Motor neuron (in vitro differentiated cells): ENCODE measurements at regions not wholly inside any gene's neighbourhood (a gene's known extent, or its start where the extent isn't known, plus 50 kb on each side); places are given as distances from the start of the nearest gene placed in this dataset.

Experiments
- ATAC-seq, 8 experiments: fragments of 200-7000 bp; cut with Tn5 transposase; replicated peaks in 6 of 8; 2 replicates each; pipeline ENCODE4 v1.8.0; 2021; ENCODE audit warnings: mild to moderate bottlenecking in 8 of 8, moderate library complexity in 8 of 8
- H3K27ac ChIP-seq, 2 donors: fragments of 250-450 bp; sonication (Bioruptor Pico); 2 replicates each; pipeline ENCODE4 v1.9.0; 2021; ENCODE audit warnings: antibody characterized with exemption in 2 of 2, mild to moderate bottlenecking in 2 of 2, moderate library complexity in 1 of 2
- H3K4me1 ChIP-seq, 2 donors: fragments of 250-450 bp; sonication (Bioruptor Pico); replicated peaks in 1 of 2; 2 replicates each; pipeline ENCODE4 v1.6.1; 2021; ENCODE audit warnings: antibody characterized with exemption in 2 of 2, mild to moderate bottlenecking in 2 of 2, moderate library complexity in 1 of 2
- H3K4me3 ChIP-seq, 5 donors: fragments of 250-450 bp; sonication (Bioruptor Pico); 2 replicates each; pipeline ENCODE4 v1.9.0; 2021; ENCODE audit warnings: antibody characterized with exemption in 5 of 5, mild to moderate bottlenecking in 5 of 5, moderate library complexity in 4 of 5
- WGBS, 10 experiments: fragments of 450-650 bp; shearing (Covaris generic); methylation state at CpG; one replicate each; pipeline ENCODE4 v1.0.0; 2022; 5-methylcytosine and 5-hydroxymethylcytosine counted together
- in situ Hi-C, 9 experiments: fragments of 400-800 bp; cut with MboI; loops; one replicate each; pipeline ENCODE4 v1.15.0; 2021; ENCODE audit warnings: low sequenced_read_pairs in 9 of 9, low pct_unique_long_range_greater_than_20kb in 2 of 9; ENCODE audit not compliant: unreplicated experiment in 9 of 9

GRCh38 chr10:91034042-91034441, 113.2 kb upstream of the ANKRD1 start:
- no peak overlapping the region for H3K27ac ChIP-seq
- ATAC-seq, result no peak

GRCh38 chr10:91034494-91035159, 113.7 kb upstream of the ANKRD1 start:
- H3K4me3 ChIP-seq, result no peak overlapping the region
- peaks cover 34 to 39% of the 10 kb centered on the region in 2 donors for H3K4me1 ChIP-seq
- no peak overlapping the region for H3K27ac ChIP-seq
- 30 to 89% (median 57%) methylated on average over 3 to 9 of the region's 9 CpGs for WGBS, 10 experiments
- peak in 4 of 8 experiments; percentile 7 to 65 (median 44) for ATAC-seq
- in situ Hi-C loops, result no loop called here

More at GRCh38 chr10:91034042-91034441, 113.2 kb upstream of the ANKRD1 start:
- H3K4me3 ChIP-seq, result no peak overlapping the region
- in situ Hi-C loops, result no loop called here
- 25 to 100% (median 57%) methylated on average over 1 to 3 of the region's 3 CpGs; no CpG with 5 or more reads in 1 of the 10 experiments for WGBS, 10 experiments
- peaks cover 29 to 33% of the 10 kb centered on the region in 2 donors for H3K4me1 ChIP-seq

GRCh38 chr10:91035650-91036292, 114.9 kb upstream of the ANKRD1 start:
- Histone ChIP-seq H3K4me1 (peaks cover 34 to 40% of the 10 kb centered on the region in 2 donors), H3K27ac (no peak overlapping the region), H3K4me3 (no peak overlapping the region)
- 50 to 100% (median 91%) methylated on average over 1 to 5 of the region's 8 CpGs; no CpG with 5 or more reads in 3 of the 10 experiments for WGBS, 10 experiments
- in situ Hi-C loops, result no loop called here
- no peak for ATAC-seq

GRCh38 chr10:91036807-91037411, 116.0 kb upstream of the ANKRD1 start:
- no peak for ATAC-seq
- WGBS, 10 experiments, result 27 to 100% (median 100%) methylated on average over 1 to 2 of the region's 2 CpGs; no CpG with 5 or more reads in 3 of the 10 experiments
- no peak overlapping the region for H3K27ac ChIP-seq

GRCh38 chr10:91038971-91039370, 118.1 kb upstream of the ANKRD1 start:
- in situ Hi-C loops, result no loop called here
- H3K4me1 ChIP-seq, result peaks cover 18 to 22% of the 10 kb centered on the region in 2 donors
- peak in 4 of 8 experiments; percentile 43 to 76 (median 66) for ATAC-seq
- no peak overlapping the region for H3K4me3 ChIP-seq
- 0 to 100% (median 58%) methylated on average over 1 to 3 of the region's 3 CpGs; no CpG with 5 or more reads in 2 of the 10 experiments for WGBS, 10 experiments
- no peak overlapping the region for H3K27ac ChIP-seq

More at GRCh38 chr10:91036807-91037411, 116.0 kb upstream of the ANKRD1 start:
- in situ Hi-C loops, result no loop called here
- Histone ChIP-seq H3K4me1 (peaks cover 34 to 40% of the 10 kb centered on the region in 2 donors), H3K4me3 (no peak overlapping the region)

GRCh38 chr10:91040343-91040742, 119.5 kb upstream of the ANKRD1 start:
- H3K27ac ChIP-seq, result no peak overlapping the region
- no peak for ATAC-seq
- 40 to 93% (median 68%) methylated on average over 1 to 2 of the region's 2 CpGs; no CpG with 5 or more reads in 2 of the 10 experiments for WGBS, 10 experiments
- in situ Hi-C loops, result no loop called here
- no peak overlapping the region for H3K4me3 ChIP-seq
- peaks cover 7 to 12% of the 10 kb centered on the region in 2 donors for H3K4me1 ChIP-seq

GRCh38 chr10:91042069-91042468, 121.2 kb upstream of the ANKRD1 start:
- in situ Hi-C loops, result no loop called here
- WGBS, 10 experiments, result 16 to 80% (median 40%) methylated on average over 1 to 3 of the region's 3 CpGs; no CpG with 5 or more reads in 1 of the 10 experiments
- ATAC-seq, result no peak
- no peak overlapping the region for H3K27ac ChIP-seq
- H3K4me3 ChIP-seq, result no peak overlapping the region
- peaks cover 7 to 25% of the 10 kb centered on the region in 2 donors for H3K4me1 ChIP-seq

- Histone ChIP-seq H3K27ac (no peak overlapping the region), H3K4me3 (no peak overlapping the region), H3K4me1 (peaks cover 7 to 25% of the 10 kb centered on the region in 2 donors)
- WGBS, 10 experiments, result 29 to 100% (median 49%) methylated on average over 2 to 8 of the region's 8 CpGs; no CpG with 5 or more reads in 1 of the 10 experiments
- in situ Hi-C loops, result no loop called here
- peak in 3 of 8 experiments; percentile 42 to 62 (median 47) for ATAC-seq
Observed at GRCh38 chr10:91043173-91043910, 122.5 kb upstream of the ANKRD1 start.

- no peak overlapping the region for H3K4me3 ChIP-seq
- 0 to 50% (median 33%) methylated on average over 1 to 2 of the region's 3 CpGs; no CpG with 5 or more reads in 3 of the 10 experiments for WGBS, 10 experiments
- in situ Hi-C loops, result no loop called here
- peak in 3 of 8 experiments; percentile 49 to 58 (median 56) for ATAC-seq
- no peak overlapping the region for H3K27ac ChIP-seq
- peaks cover 2 to 13% of the 10 kb centered on the region in 2 donors for H3K4me1 ChIP-seq
Observed at GRCh38 chr10:91046869-91047268, 126.0 kb upstream of the ANKRD1 start.

GRCh38 chr10:91048380-91048779, 127.5 kb upstream of the ANKRD1 start:
- H3K27ac ChIP-seq, result no peak overlapping the region
- no peak for ATAC-seq
- in situ Hi-C loops, result no loop called here
- peaks cover 2 to 13% of the 10 kb centered on the region in 2 donors for H3K4me1 ChIP-seq
- H3K4me3 ChIP-seq, result no peak overlapping the region
- 7 to 100% (median 73%) methylated on average over 1 to 2 of the region's 2 CpGs for WGBS, 10 experiments

- in situ Hi-C loops, result no loop called here
- WGBS, 10 experiments, result 0 to 86% (median 50%) methylated on average over 1 to 2 of the region's 2 CpGs; no CpG with 5 or more reads in 3 of the 10 experiments
- Histone ChIP-seq H3K27ac (no peak overlapping the region), H3K4me3 (no peak overlapping the region), H3K4me1 (peaks cover 2 to 13% of the 10 kb centered on the region in 2 donors)
- ATAC-seq, result no peak
Observed at GRCh38 chr10:91049296-91049987, 128.6 kb upstream of the ANKRD1 start.

- Histone ChIP-seq H3K27ac (no peak overlapping the region), H3K4me3 (no peak overlapping the region), H3K4me1 (peaks cover 2 to 13% of the 10 kb centered on the region in 2 donors)
- no peak for ATAC-seq
- in situ Hi-C loops, result no loop called here
- 0 to 86% (median 47%) methylated on average over 1 to 2 of the region's 2 CpGs; no CpG with 5 or more reads in 1 of the 10 experiments for WGBS, 10 experiments
Observed at GRCh38 chr10:91049988-91050360, 129.1 kb upstream of the ANKRD1 start.
